Muscle of leg (tissue), 3 donors: ENCODE measurements at regions not wholly inside any gene's neighbourhood (a gene's known extent, or its start where the extent isn't known, plus 50 kb on each side); places are given as distances from the start of the nearest gene placed in this dataset.

Experiments
- DNase-seq: peaks from one replicate; pipeline ENCODE4 v3.0.0; 2013
- H3K27ac ChIP-seq: one replicate; pipeline ENCODE4 v1.5.1; 2013; ENCODE audit warnings: mild to moderate bottlenecking, low read length, control low read depth
- H3K27me3 ChIP-seq: one replicate; pipeline ENCODE4 v1.6.1; 2013; ENCODE audit warnings: low read length; ENCODE audit not compliant: control insufficient read depth, insufficient read depth
- H3K36me3 ChIP-seq: one replicate; pipeline ENCODE4 v1.6.1; 2013; ENCODE audit warnings: low read length; ENCODE audit not compliant: control insufficient read depth, insufficient read depth
- H3K4me1 ChIP-seq: one replicate; pipeline ENCODE4 v1.6.1; 2013; ENCODE audit warnings: low read length; ENCODE audit not compliant: control insufficient read depth, insufficient read depth
- H3K4me3 ChIP-seq: one replicate; pipeline ENCODE4 v1.5.1; 2013; ENCODE audit warnings: low read length, control low read depth
- H3K9me3 ChIP-seq: replicated peaks from 2 replicates; pipeline ENCODE4 v1.6.1; 2013; ENCODE audit warnings: low read depth, low read length; ENCODE audit not compliant: control insufficient read depth
- WGBS: methylation state at CpG from one replicate; pipeline ENCODE4 v1.1.5; 2013; ENCODE audit warnings: missing lambda C conversion rate; ENCODE audit not compliant: insufficient coverage; 5-methylcytosine and 5-hydroxymethylcytosine counted together

DNA sequence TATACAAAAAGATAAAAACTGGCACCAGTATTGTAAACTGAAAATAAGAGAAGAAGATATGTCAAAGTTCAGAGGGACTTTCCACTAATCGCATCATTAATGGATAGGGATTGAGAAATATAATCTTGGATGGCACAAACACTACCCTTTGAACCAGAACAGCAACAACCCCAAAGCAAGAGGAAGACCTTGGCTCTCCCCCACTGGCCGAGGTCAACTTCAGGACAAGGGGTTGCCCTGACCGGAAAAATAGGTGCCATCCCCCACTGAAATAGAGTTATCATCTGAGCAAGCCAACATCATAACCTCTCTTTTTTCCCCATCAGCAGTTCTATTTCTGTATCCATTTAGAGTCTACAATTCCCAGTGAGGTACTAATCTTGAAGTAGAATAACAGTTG lies 72.4 kb upstream of the PCED1B start:
- Histone ChIP-seq H3K9me3 (no peaks in the 10 kb centered on the region), H3K4me3 (no peak overlapping the region), H3K36me3 (no peaks in the 10 kb centered on the region), H3K27ac (no peak overlapping the region), H3K27me3 (no peaks in the 10 kb centered on the region), H3K4me1 (no peaks in the 10 kb centered on the region)
- no peak for DNase-seq
- no CpG with 5 or more reads among the region's 3 CpGs for WGBS

- Histone ChIP-seq H3K4me1 (no peaks in the 10 kb centered on the region), H3K9me3 (no peaks in the 10 kb centered on the region), H3K36me3 (no peaks in the 10 kb centered on the region), H3K27ac (no peak overlapping the region), H3K4me3 (no peak overlapping the region), H3K27me3 (no peaks in the 10 kb centered on the region)
- DNase-seq = no peak
- WGBS = no CpG with 5 or more reads among the region's 1 CpG
Measured at GRCh38 chr12:47012552-47012951, 66.9 kb upstream of the PCED1B start.

DNA sequence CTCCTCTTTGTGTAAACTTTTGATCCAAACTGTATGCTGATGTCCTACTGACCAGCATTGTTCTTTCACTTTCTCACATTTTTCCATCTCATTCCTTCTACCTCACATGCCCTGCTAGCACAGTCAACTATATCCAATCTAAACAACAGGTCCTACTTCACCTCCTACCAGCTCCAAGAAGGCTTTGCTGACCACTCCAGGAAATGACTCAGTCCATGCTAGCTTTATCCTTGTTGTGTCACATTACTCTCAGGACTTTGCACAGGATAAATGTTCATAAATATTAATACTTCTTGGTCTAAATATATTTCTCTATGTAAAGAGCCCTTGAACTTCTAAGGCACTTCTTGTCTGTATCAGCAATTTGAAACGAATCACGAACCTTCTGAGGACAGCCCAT lies 64.9 kb upstream of the PCED1B start:
- no peaks in the 10 kb centered on the region for H3K27me3 ChIP-seq
- no peak for DNase-seq
- H3K36me3 ChIP-seq = no peaks in the 10 kb centered on the region
- no peaks in the 10 kb centered on the region for H3K9me3 ChIP-seq
- no peak overlapping the region for H3K4me3 ChIP-seq
- WGBS = no CpG with 5 or more reads among the region's 2 CpGs
- H3K4me1 ChIP-seq = no peaks in the 10 kb centered on the region
- no peak overlapping the region for H3K27ac ChIP-seq

GRCh38 chr12:47015381-47015780 lies 64.0 kb upstream of the PCED1B start:
- no peak for DNase-seq
- Histone ChIP-seq H3K36me3 (no peaks in the 10 kb centered on the region), H3K27ac (no peak overlapping the region), H3K27me3 (no peaks in the 10 kb centered on the region), H3K4me1 (no peaks in the 10 kb centered on the region), H3K9me3 (no peaks in the 10 kb centered on the region), H3K4me3 (no peak overlapping the region)
- 100% methylated on average over 1 of the region's 1 CpG for WGBS

- WGBS = 88% methylated on average over 3 of the region's 6 CpGs
- no peak for DNase-seq
- Histone ChIP-seq H3K27me3 (no peaks in the 10 kb centered on the region), H3K9me3 (no peaks in the 10 kb centered on the region), H3K4me1 (no peaks in the 10 kb centered on the region), H3K36me3 (no peaks in the 10 kb centered on the region), H3K4me3 (no peak overlapping the region), H3K27ac (no peak overlapping the region)
Measured at GRCh38 chr12:47017041-47017713, 62.2 kb upstream of the PCED1B start.

- Histone ChIP-seq H3K4me3 (no peak overlapping the region), H3K9me3 (no peaks in the 10 kb centered on the region), H3K36me3 (no peaks in the 10 kb centered on the region), H3K4me1 (no peaks in the 10 kb centered on the region), H3K27me3 (no peaks in the 10 kb centered on the region), H3K27ac (no peak overlapping the region)
- DNase-seq = no peak
- WGBS = 88% methylated on average over 2 of the region's 2 CpGs
Measured at GRCh38 chr12:47017901-47018475, 61.4 kb upstream of the PCED1B start.

DNA sequence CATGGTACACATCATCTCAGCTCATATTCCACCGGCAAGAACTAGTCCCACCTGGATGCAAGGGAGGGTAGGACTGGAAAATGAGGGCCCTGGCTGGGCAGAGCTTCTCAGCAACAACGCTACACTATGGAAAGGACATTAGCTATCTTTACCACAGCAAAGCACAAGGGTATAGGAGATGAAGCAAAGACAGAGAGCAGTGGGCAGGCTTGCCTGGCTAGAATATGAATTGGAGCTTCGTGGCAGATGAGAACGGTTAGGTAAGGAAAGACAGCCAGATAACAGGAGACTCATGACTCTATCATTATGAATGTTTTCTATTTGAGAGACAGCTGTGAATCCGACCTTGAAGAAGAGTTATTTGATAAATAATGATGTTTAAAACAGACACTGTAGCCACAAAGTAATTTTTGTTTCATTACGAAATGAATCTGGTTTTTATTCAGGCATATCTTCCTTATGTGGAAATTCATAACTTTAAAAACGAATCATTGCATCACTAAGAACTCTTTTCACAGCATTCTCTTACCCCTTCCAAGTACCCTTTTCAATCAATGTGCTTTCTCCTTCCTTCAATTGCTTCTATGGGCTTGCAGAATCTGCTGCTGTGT lies 59.1 kb upstream of the PCED1B start:
- H3K4me1 ChIP-seq = no peaks in the 10 kb centered on the region
- no peaks in the 10 kb centered on the region for H3K27me3 ChIP-seq
- H3K27ac ChIP-seq = no peak overlapping the region
- DNase-seq = no peak
- no peaks in the 10 kb centered on the region for H3K36me3 ChIP-seq
- no peaks in the 10 kb centered on the region for H3K9me3 ChIP-seq
- H3K4me3 ChIP-seq = no peak overlapping the region
- WGBS = no CpG with 5 or more reads among the region's 7 CpGs

DNA sequence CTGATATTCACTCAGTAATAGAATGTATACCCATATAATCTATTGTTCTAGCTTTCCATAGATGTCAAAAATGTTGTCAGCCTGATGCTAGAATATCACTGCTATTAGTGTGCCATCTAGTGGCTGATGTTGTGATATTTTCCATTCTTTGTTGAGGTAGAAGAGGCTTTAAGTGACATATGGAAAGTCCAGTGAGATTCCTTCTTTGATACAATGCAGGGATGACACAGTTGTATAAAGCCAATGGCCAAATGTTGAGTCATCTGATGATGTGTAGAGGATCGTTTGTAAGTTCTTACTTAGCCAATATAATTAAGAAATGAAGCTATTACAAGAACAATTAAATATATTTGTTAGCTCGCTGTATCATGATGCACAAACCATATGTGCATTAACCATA lies 58.1 kb upstream of the PCED1B start:
- no peak overlapping the region for H3K4me3 ChIP-seq
- H3K36me3 ChIP-seq = no peaks in the 10 kb centered on the region
- no peak overlapping the region for H3K27ac ChIP-seq
- no peaks in the 10 kb centered on the region for H3K4me1 ChIP-seq
- H3K9me3 ChIP-seq = no peaks in the 10 kb centered on the region
- no peaks in the 10 kb centered on the region for H3K27me3 ChIP-seq
- no CpG with 5 or more reads among the region's 2 CpGs for WGBS
- DNase-seq = peak; percentile 71

DNA sequence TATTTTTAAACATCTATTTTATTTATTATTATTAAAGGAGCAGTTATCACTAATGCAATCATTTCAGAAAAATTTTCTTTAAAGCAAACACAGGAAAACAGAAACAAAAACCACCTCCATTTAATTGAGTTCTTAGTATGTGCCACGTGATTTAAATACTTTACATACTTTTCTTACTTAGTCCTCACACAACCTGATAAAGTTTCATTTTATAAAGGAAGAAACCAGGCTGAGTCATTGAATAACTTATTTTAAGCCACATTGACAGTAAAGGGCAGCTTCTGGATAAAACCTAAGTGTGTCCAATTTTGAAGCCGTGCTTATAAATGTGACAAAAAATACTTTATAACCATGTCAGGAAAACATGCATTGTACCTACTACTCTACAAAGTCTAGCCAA lies 57.1 kb upstream of the PCED1B start:
- WGBS = no CpG with 5 or more reads among the region's 2 CpGs
- no peaks in the 10 kb centered on the region for H3K9me3 ChIP-seq

GRCh38 chr12:47023311-47023710 lies 56.1 kb upstream of the PCED1B start:
- DNase-seq = no peak
- H3K4me1 ChIP-seq = no peaks in the 10 kb centered on the region
- WGBS = no CpG with 5 or more reads among the region's 3 CpGs

More for the DNA sequence above, 57.1 kb upstream of the PCED1B start:
- Histone ChIP-seq H3K36me3 (no peaks in the 10 kb centered on the region), H3K4me1 (no peaks in the 10 kb centered on the region), H3K27me3 (no peaks in the 10 kb centered on the region), H3K27ac (no peak overlapping the region), H3K4me3 (no peak overlapping the region)
- no peak for DNase-seq

More at GRCh38 chr12:47023311-47023710, 56.1 kb upstream of the PCED1B start:
- H3K4me3 ChIP-seq = no peak overlapping the region
- H3K27ac ChIP-seq = no peak overlapping the region
- H3K36me3 ChIP-seq = no peaks in the 10 kb centered on the region
- H3K9me3 ChIP-seq = no peaks in the 10 kb centered on the region
- no peaks in the 10 kb centered on the region for H3K27me3 ChIP-seq
